Mesendoderm (in vitro differentiated cells): ENCODE measurements at regions not wholly inside any gene's neighbourhood (a gene's known extent, or its start where the extent isn't known, plus 50 kb on each side); places are given as distances from the start of the nearest gene placed in this dataset.
A peak's percentile ranks its signal among the peaks of the same experiment; 100 is the strongest.

Source experiments
- DNase-seq: peaks from one replicate; pipeline ENCODE4 v3.0.0; 2013
- H2AK5ac ChIP-seq: 2 replicates; pipeline ENCODE4 v1.6.1; 2013; ENCODE audit warnings: low read length, inconsistent platforms
- H2BK120ac ChIP-seq: 2 replicates; pipeline ENCODE4 v1.6.1; 2013; ENCODE audit warnings: low read depth, mild to moderate bottlenecking, low read length, moderate library complexity, mixed read lengths
- H2BK15ac ChIP-seq: replicated peaks from 2 replicates; pipeline ENCODE4 v1.6.1; 2013; ENCODE audit warnings: low read depth, mild to moderate bottlenecking, moderate library complexity
- H2BK5ac ChIP-seq: 2 replicates; pipeline ENCODE4 v1.6.1; 2013; ENCODE audit warnings: low read length, inconsistent platforms
- H3K18ac ChIP-seq: 2 replicates; pipeline ENCODE4 v1.6.1; 2013; ENCODE audit warnings: mild to moderate bottlenecking, low read length, mixed read lengths
- H3K23ac ChIP-seq: one replicate; pipeline ENCODE4 v1.6.1; 2013; ENCODE audit warnings: low read length
- H3K27ac ChIP-seq: 2 replicates; pipeline ENCODE4 v1.5.1; 2013; ENCODE audit warnings: low read depth, mild to moderate bottlenecking, inconsistent platforms, low read length, moderate library complexity
- H3K27me3 ChIP-seq: 2 replicates; pipeline ENCODE4 v1.6.1; 2013; ENCODE audit warnings: low read length, control low read depth, mild to moderate bottlenecking, inconsistent platforms; ENCODE audit not compliant: insufficient read depth, poor library complexity
- H3K36me3 ChIP-seq: 2 replicates; pipeline ENCODE4 v1.6.1; 2013; ENCODE audit warnings: low read length, inconsistent platforms; ENCODE audit not compliant: control insufficient read depth, insufficient read depth
- H3K4ac ChIP-seq: one replicate; pipeline ENCODE4 v1.6.1; 2013; ENCODE audit warnings: low read depth, mild to moderate bottlenecking, low read length, moderate library complexity
- H3K4me1 ChIP-seq: 2 replicates; pipeline ENCODE4 v1.6.1; 2013; ENCODE audit warnings: low read depth, low read length, inconsistent platforms; ENCODE audit not compliant: control insufficient read depth
- H3K4me2 ChIP-seq: 2 replicates; pipeline ENCODE4 v1.6.1; 2013; ENCODE audit warnings: low read length
- H3K4me3 ChIP-seq: 2 replicates; pipeline ENCODE4 v1.5.1; 2013; ENCODE audit warnings: mild to moderate bottlenecking, low read length
- H3K56ac ChIP-seq: one replicate; pipeline ENCODE4 v1.6.1; 2013; ENCODE audit warnings: low read length
- H3K79me1 ChIP-seq: 2 replicates; pipeline ENCODE4 v1.6.1; 2013; ENCODE audit warnings: low read length, inconsistent platforms
- H3K79me2 ChIP-seq: 2 replicates; pipeline ENCODE4 v1.6.1; 2013; ENCODE audit warnings: mild to moderate bottlenecking, low read length; ENCODE audit not compliant: control insufficient read depth, insufficient read depth
- H3K9ac ChIP-seq: 2 replicates; pipeline ENCODE4 v1.6.1; 2013; ENCODE audit warnings: low read length, inconsistent platforms
- H4K5ac ChIP-seq: one replicate; pipeline ENCODE4 v1.6.1; 2013; ENCODE audit warnings: low read length
- H4K8ac ChIP-seq: one replicate; pipeline ENCODE4 v1.6.1; 2013; ENCODE audit warnings: low read depth, mild to moderate bottlenecking, control low read depth, low read length, moderate library complexity
- WGBS: extraction: QIAGEN DNeasy Blood & Tissue Kit; methylation state at CpG from one replicate; pipeline ENCODE4 v1.1.7; 2013; ENCODE audit warnings: low lambda C conversion rate, missing lambda C conversion rate; ENCODE audit not compliant: insufficient coverage; ENCODE audit errors: extremely low coverage; 5-methylcytosine and 5-hydroxymethylcytosine counted together

GRCh38 chr1:239253032-239253431, 133.3 kb upstream of the CHRM3 start:
- no peak overlapping the region for H3K9ac ChIP-seq
- no peaks in the 10 kb centered on the region for H3K79me1 ChIP-seq
- H3K27me3 ChIP-seq, result no peaks in the 10 kb centered on the region
- no peaks in the 10 kb centered on the region for H3K4me1 ChIP-seq
- no peak for DNase-seq
- no peak overlapping the region for H3K23ac ChIP-seq
- H3K18ac ChIP-seq, result no peak overlapping the region
- no peak overlapping the region for H2BK5ac ChIP-seq
- no peak overlapping the region for H3K4me2 ChIP-seq
- H2BK120ac ChIP-seq, result no peak overlapping the region
- H3K27ac ChIP-seq, result no peak overlapping the region
- no CpG with 5 or more reads among the region's 3 CpGs for WGBS
- no peaks in the 10 kb centered on the region for H3K79me2 ChIP-seq
- H2AK5ac ChIP-seq, result no peak overlapping the region
- H2BK15ac ChIP-seq, result no peak overlapping the region
- no peak overlapping the region for H3K4ac ChIP-seq
- H3K36me3 ChIP-seq, result no peaks in the 10 kb centered on the region
- no peak overlapping the region for H3K4me3 ChIP-seq
- H3K56ac ChIP-seq, result no peak overlapping the region
- no peak overlapping the region for H4K5ac ChIP-seq
- H4K8ac ChIP-seq, result no peak overlapping the region

DNA sequence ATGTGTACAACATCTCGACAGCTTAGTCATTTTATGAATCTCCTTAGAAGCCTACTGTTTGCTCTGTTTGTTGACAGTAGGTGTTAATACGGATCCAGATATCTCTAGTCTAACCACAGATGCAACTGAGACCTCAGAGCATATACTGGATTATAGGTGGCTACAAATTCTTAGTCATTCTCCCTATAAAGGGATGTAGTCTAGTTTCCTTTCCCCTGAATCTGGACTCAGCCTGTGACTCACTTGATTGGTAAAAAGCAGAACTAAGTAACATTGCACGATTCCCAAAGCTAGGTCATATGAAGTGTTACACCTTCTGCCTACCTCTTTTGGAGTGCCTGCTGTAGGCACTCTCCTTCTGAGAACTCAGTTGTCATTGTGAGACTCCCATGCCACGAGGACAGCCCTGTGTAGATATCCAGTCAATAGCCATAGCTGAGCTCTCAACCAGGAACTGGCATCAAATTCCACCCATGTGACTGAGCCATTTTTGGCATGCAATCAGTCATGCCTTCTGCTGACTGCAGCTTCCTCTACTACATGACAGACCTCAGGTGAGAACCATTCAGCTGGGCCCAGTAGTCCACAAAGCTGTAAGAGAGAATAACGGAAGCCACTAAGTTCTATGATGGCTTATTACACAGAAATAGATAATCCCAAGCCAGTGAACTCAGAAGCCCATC, 135.9 kb upstream of the CHRM3 start:
- Histone ChIP-seq H2BK5ac (no peak overlapping the region), H3K23ac (no peak overlapping the region), H3K4me2 (no peak overlapping the region), H2BK120ac (no peak overlapping the region), H3K79me2 (no peaks in the 10 kb centered on the region), H3K4me1 (no peaks in the 10 kb centered on the region), H3K27me3 (no peaks in the 10 kb centered on the region), H4K8ac (no peak overlapping the region), H4K5ac (no peak overlapping the region), H3K79me1 (no peaks in the 10 kb centered on the region), H2BK15ac (no peak overlapping the region), H3K9ac (no peak overlapping the region), H2AK5ac (no peak overlapping the region), H3K4ac (no peak overlapping the region), H3K27ac (no peak overlapping the region), H3K36me3 (no peaks in the 10 kb centered on the region), H3K56ac (no peak overlapping the region), H3K18ac (no peak overlapping the region), H3K4me3 (no peak overlapping the region)
- no CpG with 5 or more reads among the region's 5 CpGs for WGBS
- no peak for DNase-seq

DNA sequence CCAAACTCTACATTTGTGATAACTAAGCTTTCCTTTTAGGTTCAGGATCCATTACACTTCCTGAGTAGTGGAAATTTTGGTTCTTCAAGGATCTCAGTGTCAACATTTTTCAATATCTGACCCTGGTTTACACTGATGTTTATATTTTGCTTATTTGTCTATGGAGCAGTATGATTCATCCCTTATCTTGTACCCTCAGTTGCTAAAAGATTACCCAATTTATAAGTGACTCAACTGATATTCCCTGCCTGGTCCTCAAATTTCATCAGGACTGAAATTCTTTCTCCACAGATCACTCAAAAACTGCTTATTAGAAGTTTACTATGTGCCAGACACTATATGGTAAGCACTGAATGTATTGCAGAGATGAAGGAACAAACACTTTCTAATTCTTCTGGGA, 139.1 kb upstream of the CHRM3 start:
- no peak overlapping the region for H4K5ac ChIP-seq
- no peak overlapping the region for H3K4me3 ChIP-seq
- H3K23ac ChIP-seq, result no peak overlapping the region
- no peaks in the 10 kb centered on the region for H3K79me2 ChIP-seq
- no peak overlapping the region for H3K27ac ChIP-seq
- no peak overlapping the region for H4K8ac ChIP-seq
- H3K4me2 ChIP-seq, result no peak overlapping the region
- no peaks in the 10 kb centered on the region for H3K27me3 ChIP-seq
- no peak overlapping the region for H2BK120ac ChIP-seq
- H2AK5ac ChIP-seq, result no peak overlapping the region
- H3K4me1 ChIP-seq, result no peaks in the 10 kb centered on the region
- no peak overlapping the region for H2BK5ac ChIP-seq
- DNase-seq, result no peak
- H3K79me1 ChIP-seq, result no peaks in the 10 kb centered on the region
- no peak overlapping the region for H3K4ac ChIP-seq
- no peak overlapping the region for H3K18ac ChIP-seq
- no peak overlapping the region for H3K56ac ChIP-seq
- H2BK15ac ChIP-seq, result no peak overlapping the region
- H3K9ac ChIP-seq, result no peak overlapping the region
- no peaks in the 10 kb centered on the region for H3K36me3 ChIP-seq

DNA sequence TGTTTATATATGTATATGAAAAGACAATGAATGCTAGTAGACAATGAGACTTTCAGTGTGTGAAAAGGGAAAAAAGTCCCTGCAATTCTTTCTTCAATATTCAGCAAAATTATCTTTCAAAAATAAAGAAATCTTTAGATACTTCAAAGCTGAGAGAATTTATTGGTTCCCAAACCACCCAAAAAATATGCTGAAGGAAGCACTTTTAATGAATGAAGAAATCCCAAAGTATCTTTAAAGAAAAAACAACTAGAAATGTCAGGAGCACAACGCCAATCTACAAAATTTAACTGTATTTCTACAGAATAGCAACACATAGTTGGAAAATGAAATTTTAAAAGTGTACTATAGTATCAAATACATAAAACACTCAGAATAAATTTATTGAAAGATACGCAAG, 142.3 kb upstream of the CHRM3 start:
- no peak overlapping the region for H3K18ac ChIP-seq

DNA sequence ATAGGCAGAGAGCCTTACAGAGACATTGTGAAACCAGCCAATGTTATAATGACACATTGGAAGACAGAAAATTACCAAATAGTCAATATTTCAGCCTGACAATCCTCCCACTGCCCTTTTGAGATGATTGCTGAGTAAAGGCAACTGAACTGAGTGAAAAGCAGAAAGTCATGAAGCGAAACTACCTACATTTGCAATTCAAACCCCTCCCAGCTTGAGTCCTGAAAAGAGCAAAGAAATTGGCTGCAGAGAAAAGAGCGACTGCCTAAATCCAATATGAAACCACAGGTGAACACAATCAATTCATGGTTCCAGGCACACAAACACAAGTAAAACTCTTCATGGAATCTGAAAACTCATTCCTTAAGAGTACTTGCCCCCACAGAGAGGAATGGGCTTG, 143.4 kb upstream of the CHRM3 start:
- H3K4ac ChIP-seq, result no peak overlapping the region
- no peak overlapping the region for H3K56ac ChIP-seq
- peak overlapping the region; percentile 39 for H3K18ac ChIP-seq
- no peak overlapping the region for H3K4me3 ChIP-seq
- peak; percentile 28 for DNase-seq
- H3K4me2 ChIP-seq, result no peak overlapping the region
- no peaks in the 10 kb centered on the region for H3K4me1 ChIP-seq
- H4K5ac ChIP-seq, result no peak overlapping the region
- WGBS, result no CpG with 5 or more reads among the region's 2 CpGs
- no peak overlapping the region for H2AK5ac ChIP-seq
- no peak overlapping the region for H2BK5ac ChIP-seq
- H4K8ac ChIP-seq, result no peak overlapping the region
- no peak overlapping the region for H2BK120ac ChIP-seq
- no peaks in the 10 kb centered on the region for H3K79me2 ChIP-seq
- no peaks in the 10 kb centered on the region for H3K27me3 ChIP-seq
- H3K9ac ChIP-seq, result no peak overlapping the region
- H2BK15ac ChIP-seq, result no peak overlapping the region
- no peaks in the 10 kb centered on the region for H3K79me1 ChIP-seq
- no peaks in the 10 kb centered on the region for H3K36me3 ChIP-seq
- H3K27ac ChIP-seq, result no peak overlapping the region
- no peak overlapping the region for H3K23ac ChIP-seq

More for the DNA sequence above, 142.3 kb upstream of the CHRM3 start:
- Histone ChIP-seq H2AK5ac (no peak overlapping the region), H3K56ac (no peak overlapping the region), H3K9ac (no peak overlapping the region), H2BK120ac (no peak overlapping the region), H4K8ac (no peak overlapping the region), H3K79me1 (no peaks in the 10 kb centered on the region), H3K4me3 (no peak overlapping the region), H3K27me3 (no peaks in the 10 kb centered on the region), H2BK5ac (no peak overlapping the region), H3K27ac (no peak overlapping the region), H3K79me2 (no peaks in the 10 kb centered on the region), H3K4me2 (no peak overlapping the region), H3K4ac (no peak overlapping the region), H4K5ac (no peak overlapping the region), H3K4me1 (no peaks in the 10 kb centered on the region), H2BK15ac (no peak overlapping the region), H3K36me3 (no peaks in the 10 kb centered on the region), H3K23ac (no peak overlapping the region)
- no CpG with 5 or more reads among the region's 2 CpGs for WGBS
- DNase-seq, result no peak

GRCh38 chr1:239242404-239242803, 144.0 kb upstream of the CHRM3 start:
- no peak overlapping the region for H3K4me3 ChIP-seq
- H3K23ac ChIP-seq, result no peak overlapping the region
- H3K79me2 ChIP-seq, result no peaks in the 10 kb centered on the region
- no peak overlapping the region for H2BK15ac ChIP-seq
- no peak overlapping the region for H4K8ac ChIP-seq
- H3K4me2 ChIP-seq, result no peak overlapping the region
- no peak overlapping the region for H2AK5ac ChIP-seq
- H3K56ac ChIP-seq, result no peak overlapping the region
- H3K27me3 ChIP-seq, result no peaks in the 10 kb centered on the region
- no peak overlapping the region for H3K27ac ChIP-seq
- no peak overlapping the region for H3K18ac ChIP-seq
- no peaks in the 10 kb centered on the region for H3K79me1 ChIP-seq
- no peaks in the 10 kb centered on the region for H3K36me3 ChIP-seq
- no peak for DNase-seq
- no peak overlapping the region for H2BK120ac ChIP-seq
- H3K9ac ChIP-seq, result no peak overlapping the region
- no peak overlapping the region for H4K5ac ChIP-seq
- no peak overlapping the region for H2BK5ac ChIP-seq
- no peak overlapping the region for H3K4ac ChIP-seq
- H3K4me1 ChIP-seq, result no peaks in the 10 kb centered on the region
